ENCODE measurements at regions not wholly inside any gene's neighbourhood (a gene's known extent, or its start where the extent isn't known, plus 50 kb on each side); places are given as distances from the start of the nearest gene placed in this dataset.

DNA sequence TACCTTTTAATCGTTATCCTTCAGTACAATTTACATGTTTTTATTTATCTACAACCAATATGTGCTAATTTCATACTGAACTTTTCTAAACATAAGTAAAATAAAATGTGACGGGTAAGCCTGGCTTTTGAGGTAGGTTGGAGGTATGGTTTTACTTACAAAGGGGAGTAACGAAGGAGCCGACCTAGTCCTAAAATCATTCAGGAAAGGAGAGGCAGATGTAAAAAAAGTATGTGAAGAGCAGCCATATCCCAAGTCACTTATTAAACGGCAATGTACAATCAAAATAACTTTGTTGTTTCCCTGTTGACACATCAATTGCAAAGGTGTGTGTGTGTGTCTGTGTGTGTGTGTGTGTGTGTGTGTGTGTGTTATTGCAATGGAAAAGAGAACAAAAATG, 351.3 kb downstream of the CRPPA start:
- H3F3A ChIP-seq (replicated peaks; ENCODE audit: low read depth): no peaks in the 10 kb centered on the region

More for the DNA sequence above, 351.3 kb downstream of the CRPPA start:
- Histone ChIP-seq H3K4me1 (ENCODE audit: insufficient read depth) (peaks cover 3% of the 10 kb centered on the region; the same call in 1 of the 2 replicates), H3K36me3 (ENCODE audit: insufficient read depth) (no peaks in the 10 kb centered on the region), H3K4me2 (no peak overlapping the region), H3K4me3 (no peak overlapping the region), H3K9me2 (ENCODE audit: insufficient read depth) (no peaks in the 10 kb centered on the region), H3K27ac (ENCODE audit: low read depth) (no peak overlapping the region), H3K79me2 (replicated peaks; ENCODE audit: insufficient read depth) (no peaks in the 10 kb centered on the region), H4K20me1 (replicated peaks; ENCODE audit: insufficient read depth) (no peaks in the 10 kb centered on the region), H3K27me3 (ENCODE audit: insufficient read depth) (no peaks in the 10 kb centered on the region), H2AFZ (no peak overlapping the region)
- no peak for TF ChIP-seq ZNF331 (CRISPR knock-in tag; IDR thresholded peaks at IDR 0.05; ENCODE audit: low read depth)
- TF ChIP-seq, protein P1, sequence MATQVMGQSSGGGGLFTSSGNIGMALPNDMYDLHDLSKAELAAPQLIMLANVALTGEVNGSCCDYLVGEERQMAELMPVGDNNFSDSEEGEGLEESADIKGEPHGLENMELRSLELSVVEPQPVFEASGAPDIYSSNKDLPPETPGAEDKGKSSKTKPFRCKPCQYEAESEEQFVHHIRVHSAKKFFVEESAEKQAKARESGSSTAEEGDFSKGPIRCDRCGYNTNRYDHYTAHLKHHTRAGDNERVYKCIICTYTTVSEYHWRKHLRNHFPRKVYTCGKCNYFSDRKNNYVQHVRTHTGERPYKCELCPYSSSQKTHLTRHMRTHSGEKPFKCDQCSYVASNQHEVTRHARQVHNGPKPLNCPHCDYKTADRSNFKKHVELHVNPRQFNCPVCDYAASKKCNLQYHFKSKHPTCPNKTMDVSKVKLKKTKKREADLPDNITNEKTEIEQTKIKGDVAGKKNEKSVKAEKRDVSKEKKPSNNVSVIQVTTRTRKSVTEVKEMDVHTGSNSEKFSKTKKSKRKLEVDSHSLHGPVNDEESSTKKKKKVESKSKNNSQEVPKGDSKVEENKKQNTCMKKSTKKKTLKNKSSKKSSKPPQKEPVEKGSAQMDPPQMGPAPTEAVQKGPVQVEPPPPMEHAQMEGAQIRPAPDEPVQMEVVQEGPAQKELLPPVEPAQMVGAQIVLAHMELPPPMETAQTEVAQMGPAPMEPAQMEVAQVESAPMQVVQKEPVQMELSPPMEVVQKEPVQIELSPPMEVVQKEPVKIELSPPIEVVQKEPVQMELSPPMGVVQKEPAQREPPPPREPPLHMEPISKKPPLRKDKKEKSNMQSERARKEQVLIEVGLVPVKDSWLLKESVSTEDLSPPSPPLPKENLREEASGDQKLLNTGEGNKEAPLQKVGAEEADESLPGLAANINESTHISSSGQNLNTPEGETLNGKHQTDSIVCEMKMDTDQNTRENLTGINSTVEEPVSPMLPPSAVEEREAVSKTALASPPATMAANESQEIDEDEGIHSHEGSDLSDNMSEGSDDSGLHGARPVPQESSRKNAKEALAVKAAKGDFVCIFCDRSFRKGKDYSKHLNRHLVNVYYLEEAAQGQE (IDR thresholded peaks at IDR 0.05; ENCODE audit: unreplicated experiment): no peak
- no peak for TF ChIP-seq EZH2 (IDR thresholded peaks at IDR 0.05; ENCODE audit: low read depth, unreplicated experiment)
- TF ChIP-seq EZH2phosphoT487 (IDR thresholded peaks at IDR 0.05; ENCODE audit: unreplicated experiment): no peak
- no peak for TF ChIP-seq NANOG (IDR thresholded peaks at IDR 0.05; ENCODE audit: borderline replicate concordance)
- no peak for TF ChIP-seq JUNB (IDR thresholded peaks at IDR 0.05; ENCODE audit: unreplicated experiment)
- TF ChIP-seq, protein P2, sequence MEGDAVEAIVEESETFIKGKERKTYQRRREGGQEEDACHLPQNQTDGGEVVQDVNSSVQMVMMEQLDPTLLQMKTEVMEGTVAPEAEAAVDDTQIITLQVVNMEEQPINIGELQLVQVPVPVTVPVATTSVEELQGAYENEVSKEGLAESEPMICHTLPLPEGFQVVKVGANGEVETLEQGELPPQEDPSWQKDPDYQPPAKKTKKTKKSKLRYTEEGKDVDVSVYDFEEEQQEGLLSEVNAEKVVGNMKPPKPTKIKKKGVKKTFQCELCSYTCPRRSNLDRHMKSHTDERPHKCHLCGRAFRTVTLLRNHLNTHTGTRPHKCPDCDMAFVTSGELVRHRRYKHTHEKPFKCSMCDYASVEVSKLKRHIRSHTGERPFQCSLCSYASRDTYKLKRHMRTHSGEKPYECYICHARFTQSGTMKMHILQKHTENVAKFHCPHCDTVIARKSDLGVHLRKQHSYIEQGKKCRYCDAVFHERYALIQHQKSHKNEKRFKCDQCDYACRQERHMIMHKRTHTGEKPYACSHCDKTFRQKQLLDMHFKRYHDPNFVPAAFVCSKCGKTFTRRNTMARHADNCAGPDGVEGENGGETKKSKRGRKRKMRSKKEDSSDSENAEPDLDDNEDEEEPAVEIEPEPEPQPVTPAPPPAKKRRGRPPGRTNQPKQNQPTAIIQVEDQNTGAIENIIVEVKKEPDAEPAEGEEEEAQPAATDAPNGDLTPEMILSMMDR (conservative IDR thresholded peaks at IDR 0.05; ENCODE audit: low read depth in 2 of 2): no peak
- no peak for TF ChIP-seq ZNF114 (CRISPR knock-in tag; IDR thresholded peaks at IDR 0.05)
- no peak for TF ChIP-seq STAT1 (IDR thresholded peaks at IDR 0.05; ENCODE audit: unreplicated experiment)
- no peak for TF ChIP-seq CREB1 (CRISPR knock-in tag; IDR thresholded peaks at IDR 0.05; ENCODE audit: low read depth)
- TF ChIP-seq, protein P3, sequence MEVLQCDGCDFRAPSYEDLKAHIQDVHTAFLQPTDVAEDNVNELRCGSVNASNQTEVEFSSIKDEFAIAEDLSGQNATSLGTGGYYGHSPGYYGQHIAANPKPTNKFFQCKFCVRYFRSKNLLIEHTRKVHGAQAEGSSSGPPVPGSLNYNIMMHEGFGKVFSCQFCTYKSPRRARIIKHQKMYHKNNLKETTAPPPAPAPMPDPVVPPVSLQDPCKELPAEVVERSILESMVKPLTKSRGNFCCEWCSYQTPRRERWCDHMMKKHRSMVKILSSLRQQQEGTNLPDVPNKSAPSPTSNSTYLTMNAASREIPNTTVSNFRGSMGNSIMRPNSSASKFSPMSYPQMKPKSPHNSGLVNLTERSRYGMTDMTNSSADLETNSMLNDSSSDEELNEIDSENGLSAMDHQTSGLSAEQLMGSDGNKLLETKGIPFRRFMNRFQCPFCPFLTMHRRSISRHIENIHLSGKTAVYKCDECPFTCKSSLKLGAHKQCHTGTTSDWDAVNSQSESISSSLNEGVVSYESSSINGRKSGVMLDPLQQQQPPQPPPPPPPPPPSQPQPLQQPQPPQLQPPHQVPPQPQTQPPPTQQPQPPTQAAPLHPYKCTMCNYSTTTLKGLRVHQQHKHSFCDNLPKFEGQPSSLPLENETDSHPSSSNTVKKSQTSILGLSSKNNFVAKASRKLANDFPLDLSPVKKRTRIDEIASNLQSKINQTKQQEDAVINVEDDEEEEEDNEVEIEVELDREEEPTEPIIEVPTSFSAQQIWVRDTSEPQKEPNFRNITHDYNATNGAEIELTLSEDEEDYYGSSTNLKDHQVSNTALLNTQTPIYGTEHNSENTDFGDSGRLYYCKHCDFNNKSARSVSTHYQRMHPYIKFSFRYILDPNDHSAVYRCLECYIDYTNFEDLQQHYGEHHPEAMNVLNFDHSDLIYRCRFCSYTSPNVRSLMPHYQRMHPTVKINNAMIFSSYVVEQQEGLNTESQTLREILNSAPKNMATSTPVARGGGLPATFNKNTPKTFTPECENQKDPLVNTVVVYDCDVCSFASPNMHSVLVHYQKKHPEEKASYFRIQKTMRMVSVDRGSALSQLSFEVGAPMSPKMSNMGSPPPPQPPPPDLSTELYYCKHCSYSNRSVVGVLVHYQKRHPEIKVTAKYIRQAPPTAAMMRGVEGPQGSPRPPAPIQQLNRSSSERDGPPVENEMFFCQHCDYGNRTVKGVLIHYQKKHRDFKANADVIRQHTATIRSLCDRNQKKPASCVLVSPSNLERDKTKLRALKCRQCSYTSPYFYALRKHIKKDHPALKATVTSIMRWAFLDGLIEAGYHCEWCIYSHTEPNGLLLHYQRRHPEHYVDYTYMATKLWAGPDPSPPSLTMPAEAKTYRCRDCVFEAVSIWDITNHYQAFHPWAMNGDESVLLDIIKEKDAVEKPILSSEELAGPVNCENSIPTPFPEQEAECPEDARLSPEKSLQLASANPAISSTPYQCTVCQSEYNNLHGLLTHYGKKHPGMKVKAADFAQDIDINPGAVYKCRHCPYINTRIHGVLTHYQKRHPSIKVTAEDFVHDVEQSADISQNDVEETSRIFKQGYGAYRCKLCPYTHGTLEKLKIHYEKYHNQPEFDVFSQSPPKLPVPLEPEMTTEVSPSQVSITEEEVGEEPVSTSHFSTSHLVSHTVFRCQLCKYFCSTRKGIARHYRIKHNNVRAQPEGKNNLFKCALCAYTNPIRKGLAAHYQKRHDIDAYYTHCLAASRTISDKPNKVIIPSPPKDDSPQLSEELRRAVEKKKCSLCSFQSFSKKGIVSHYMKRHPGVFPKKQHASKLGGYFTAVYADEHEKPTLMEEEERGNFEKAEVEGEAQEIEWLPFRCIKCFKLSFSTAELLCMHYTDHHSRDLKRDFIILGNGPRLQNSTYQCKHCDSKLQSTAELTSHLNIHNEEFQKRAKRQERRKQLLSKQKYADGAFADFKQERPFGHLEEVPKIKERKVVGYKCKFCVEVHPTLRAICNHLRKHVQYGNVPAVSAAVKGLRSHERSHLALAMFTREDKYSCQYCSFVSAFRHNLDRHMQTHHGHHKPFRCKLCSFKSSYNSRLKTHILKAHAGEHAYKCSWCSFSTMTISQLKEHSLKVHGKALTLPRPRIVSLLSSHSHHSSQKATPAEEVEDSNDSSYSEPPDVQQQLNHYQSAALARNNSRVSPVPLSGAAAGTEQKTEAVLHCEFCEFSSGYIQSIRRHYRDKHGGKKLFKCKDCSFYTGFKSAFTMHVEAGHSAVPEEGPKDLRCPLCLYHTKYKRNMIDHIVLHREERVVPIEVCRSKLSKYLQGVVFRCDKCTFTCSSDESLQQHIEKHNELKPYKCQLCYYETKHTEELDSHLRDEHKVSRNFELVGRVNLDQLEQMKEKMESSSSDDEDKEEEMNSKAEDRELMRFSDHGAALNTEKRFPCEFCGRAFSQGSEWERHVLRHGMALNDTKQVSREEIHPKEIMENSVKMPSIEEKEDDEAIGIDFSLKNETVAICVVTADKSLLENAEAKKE (CRISPR knock-in tag; IDR thresholded peaks at IDR 0.05): no peak
- TF ChIP-seq, protein P4, sequence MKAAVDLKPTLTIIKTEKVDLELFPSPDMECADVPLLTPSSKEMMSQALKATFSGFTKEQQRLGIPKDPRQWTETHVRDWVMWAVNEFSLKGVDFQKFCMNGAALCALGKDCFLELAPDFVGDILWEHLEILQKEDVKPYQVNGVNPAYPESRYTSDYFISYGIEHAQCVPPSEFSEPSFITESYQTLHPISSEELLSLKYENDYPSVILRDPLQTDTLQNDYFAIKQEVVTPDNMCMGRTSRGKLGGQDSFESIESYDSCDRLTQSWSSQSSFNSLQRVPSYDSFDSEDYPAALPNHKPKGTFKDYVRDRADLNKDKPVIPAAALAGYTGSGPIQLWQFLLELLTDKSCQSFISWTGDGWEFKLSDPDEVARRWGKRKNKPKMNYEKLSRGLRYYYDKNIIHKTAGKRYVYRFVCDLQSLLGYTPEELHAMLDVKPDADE (IDR thresholded peaks at IDR 0.05): no peak
- no peak for TF ChIP-seq POLR2AphosphoS5 (IDR thresholded peaks at IDR 0.05; ENCODE audit: low read depth)
- H3K9me3 Mint-ChIP-seq: no peaks in the 10 kb centered on the region
- H3K36me3 Mint-ChIP-seq (ENCODE audit: low read depth): no peaks in the 10 kb centered on the region
- no peak for DNase-seq (ENCODE audit: low spot score)
- no peak overlapping the region for H3K27ac Mint-ChIP-seq
- peaks cover 14% of the 10 kb centered on the region; the same call in 2 of the 3 replicates for H3K4me1 Mint-ChIP-seq
- no peak overlapping the region for H3K4me3 Mint-ChIP-seq
- ATAC-seq: no peak
- no peaks in the 10 kb centered on the region for H3K27me3 Mint-ChIP-seq (ENCODE audit: insufficient read depth, low read depth, poor library complexity)

Measured in GM23338 (cell line).